ENCODE measurements at regions not wholly inside any gene's neighbourhood (a gene's known extent, or its start where the extent isn't known, plus 50 kb on each side); places are given as distances from the start of the nearest gene placed in this dataset.

- TF ChIP-seq CTCF (IDR thresholded peaks at IDR 0.05; ENCODE audit: insufficient read depth, low read depth, low read length), result no peak
- no peak for TF ChIP-seq EZH2 (IDR thresholded peaks at IDR 0.05; ENCODE audit: insufficient read depth, low read length)
Measured at GRCh38 chr3:63192248-63192647, 85.9 kb upstream of the SYNPR start.
